PC-9 (cell line): ENCODE measurements at regions not wholly inside any gene's neighbourhood (a gene's known extent, or its start where the extent isn't known, plus 50 kb on each side); places are given as distances from the start of the nearest gene placed in this dataset.

Experiments used
- EZH2 ChIP-seq: fragments of 200-600 bp; sonication (generic); IDR thresholded peaks from 2 replicates; pipeline ENCODE4 v1.8.0; 2017; ENCODE audit warnings: antibody characterized with exemption, low read depth
- TF ChIP-seq, protein P1 (sequence below): fragments of 200-600 bp; sonication (generic); conservative IDR thresholded peaks from 2 replicates; pipeline ENCODE4 v1.6.1; 2017; ENCODE audit warnings: mixed run types, antibody characterized with exemption, mild to moderate bottlenecking, moderate library complexity

DNA sequence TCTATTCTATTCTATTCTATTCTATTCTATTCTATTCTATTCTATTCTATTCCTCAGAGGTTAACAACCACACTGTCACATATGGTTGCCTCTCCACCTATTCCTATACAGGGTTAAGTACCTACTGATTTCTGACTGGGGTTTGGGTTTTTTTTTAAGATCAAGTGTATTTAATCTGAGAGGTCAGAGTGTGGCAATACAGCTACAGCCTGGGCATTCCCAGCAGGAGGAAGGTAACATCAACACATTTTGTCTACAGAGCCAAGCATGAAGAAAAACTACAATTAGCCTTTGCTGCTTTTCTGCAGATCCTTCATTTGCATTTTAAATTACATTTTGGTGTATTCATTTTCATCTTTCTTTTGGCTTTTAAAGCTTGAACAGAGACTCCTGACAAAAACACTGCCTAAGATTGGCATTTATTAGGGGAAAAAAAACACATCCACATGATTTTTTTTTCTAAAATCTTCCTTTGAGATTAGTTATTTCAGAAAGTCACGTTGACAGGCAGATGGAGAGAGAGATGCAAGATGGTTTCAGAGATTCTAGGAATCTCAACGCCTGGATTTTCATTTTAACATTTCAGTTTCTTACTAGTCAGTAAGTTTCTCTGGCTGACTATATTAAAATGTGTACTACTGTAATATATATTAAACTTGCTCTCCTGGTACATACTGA, 255.9 kb upstream of the TET2 start:
- TF ChIP-seq EZH2 = no peak
- TF ChIP-seq, protein P1, sequence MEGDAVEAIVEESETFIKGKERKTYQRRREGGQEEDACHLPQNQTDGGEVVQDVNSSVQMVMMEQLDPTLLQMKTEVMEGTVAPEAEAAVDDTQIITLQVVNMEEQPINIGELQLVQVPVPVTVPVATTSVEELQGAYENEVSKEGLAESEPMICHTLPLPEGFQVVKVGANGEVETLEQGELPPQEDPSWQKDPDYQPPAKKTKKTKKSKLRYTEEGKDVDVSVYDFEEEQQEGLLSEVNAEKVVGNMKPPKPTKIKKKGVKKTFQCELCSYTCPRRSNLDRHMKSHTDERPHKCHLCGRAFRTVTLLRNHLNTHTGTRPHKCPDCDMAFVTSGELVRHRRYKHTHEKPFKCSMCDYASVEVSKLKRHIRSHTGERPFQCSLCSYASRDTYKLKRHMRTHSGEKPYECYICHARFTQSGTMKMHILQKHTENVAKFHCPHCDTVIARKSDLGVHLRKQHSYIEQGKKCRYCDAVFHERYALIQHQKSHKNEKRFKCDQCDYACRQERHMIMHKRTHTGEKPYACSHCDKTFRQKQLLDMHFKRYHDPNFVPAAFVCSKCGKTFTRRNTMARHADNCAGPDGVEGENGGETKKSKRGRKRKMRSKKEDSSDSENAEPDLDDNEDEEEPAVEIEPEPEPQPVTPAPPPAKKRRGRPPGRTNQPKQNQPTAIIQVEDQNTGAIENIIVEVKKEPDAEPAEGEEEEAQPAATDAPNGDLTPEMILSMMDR = no peak
